Endothelial cell of umbilical vein (primary cell): ENCODE measurements at regions not wholly inside any gene's neighbourhood (a gene's known extent, or its start where the extent isn't known, plus 50 kb on each side); places are given as distances from the start of the nearest gene placed in this dataset.

Source experiments
- EZH2 ChIP-seq: IDR thresholded peaks from 2 replicates; pipeline ENCODE4 v1.6.1; 2012; ENCODE audit warnings: borderline replicate concordance, low read depth, mild to moderate bottlenecking, moderate library complexity, low read length, inconsistent platforms; ENCODE audit not compliant: severe bottlenecking
- FOS ChIP-seq: IDR thresholded peaks from 2 replicates; pipeline ENCODE4 v1.6.1; 2011; ENCODE audit warnings: mild to moderate bottlenecking, low read length, moderate library complexity, borderline replicate concordance; ENCODE audit not compliant: insufficient read depth
- GATA2 ChIP-seq: IDR thresholded peaks from 2 replicates; pipeline ENCODE4 v1.7.0; 2011; ENCODE audit warnings: low read depth, mild to moderate bottlenecking, moderate library complexity, mixed read lengths, low read length; ENCODE audit not compliant: insufficient read length, insufficient read depth
- JUN ChIP-seq: IDR thresholded peaks from 2 replicates; pipeline ENCODE4 v1.6.1; 2011; ENCODE audit warnings: borderline replicate concordance, low read depth; ENCODE audit not compliant: insufficient read length, insufficient read depth
- MAX ChIP-seq: IDR thresholded peaks from 2 replicates; pipeline ENCODE4 v1.6.1; 2011; ENCODE audit not compliant: insufficient read depth, insufficient read length
- MYC ChIP-seq: IDR thresholded peaks from one replicate; pipeline ENCODE4 v1.6.1; 2011; ENCODE audit warnings: mild to moderate bottlenecking, low read depth, low read length
- POLR2A ChIP-seq: IDR thresholded peaks from 2 replicates; pipeline ENCODE4 v1.6.1; 2012; ENCODE audit warnings: low read depth, mild to moderate bottlenecking, control low read depth, low read length
- POLR2AphosphoS5 ChIP-seq: IDR thresholded peaks from 2 replicates; pipeline ENCODE4 v1.6.1; 2012; ENCODE audit warnings: low read depth, mild to moderate bottlenecking, control low read depth, low read length, moderate library complexity; ENCODE audit not compliant: insufficient read depth
- TF ChIP-seq, protein P1 (sequence below), 2 donors: IDR thresholded peaks; 1 replicate in 1 of 2; 2 replicates in 1 of 2; pipeline ENCODE4 v1.5.1; 2011; ENCODE audit warnings: low read length in 2 of 2, mild to moderate bottlenecking in 2 of 2, moderate library complexity in 2 of 2, control low read depth in 1 of 2, inconsistent platforms in 1 of 2, low read depth in 1 of 2; ENCODE audit not compliant: insufficient read depth in 1 of 2; ENCODE audit errors: extremely low read depth in 1 of 2

GRCh38 chr2:31666878-31667277 lies 86.1 kb upstream of the SRD5A2 start:
- TF ChIP-seq, protein P1, sequence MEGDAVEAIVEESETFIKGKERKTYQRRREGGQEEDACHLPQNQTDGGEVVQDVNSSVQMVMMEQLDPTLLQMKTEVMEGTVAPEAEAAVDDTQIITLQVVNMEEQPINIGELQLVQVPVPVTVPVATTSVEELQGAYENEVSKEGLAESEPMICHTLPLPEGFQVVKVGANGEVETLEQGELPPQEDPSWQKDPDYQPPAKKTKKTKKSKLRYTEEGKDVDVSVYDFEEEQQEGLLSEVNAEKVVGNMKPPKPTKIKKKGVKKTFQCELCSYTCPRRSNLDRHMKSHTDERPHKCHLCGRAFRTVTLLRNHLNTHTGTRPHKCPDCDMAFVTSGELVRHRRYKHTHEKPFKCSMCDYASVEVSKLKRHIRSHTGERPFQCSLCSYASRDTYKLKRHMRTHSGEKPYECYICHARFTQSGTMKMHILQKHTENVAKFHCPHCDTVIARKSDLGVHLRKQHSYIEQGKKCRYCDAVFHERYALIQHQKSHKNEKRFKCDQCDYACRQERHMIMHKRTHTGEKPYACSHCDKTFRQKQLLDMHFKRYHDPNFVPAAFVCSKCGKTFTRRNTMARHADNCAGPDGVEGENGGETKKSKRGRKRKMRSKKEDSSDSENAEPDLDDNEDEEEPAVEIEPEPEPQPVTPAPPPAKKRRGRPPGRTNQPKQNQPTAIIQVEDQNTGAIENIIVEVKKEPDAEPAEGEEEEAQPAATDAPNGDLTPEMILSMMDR (IDR thresholded peaks at IDR 0.05; ENCODE audit: extremely low read depth in 1 of 2, insufficient read depth in 1 of 2, low read depth in 1 of 2, low read length in 2 of 2) = no peak
- TF ChIP-seq MAX (no peak), JUN (no peak), MYC (no peak), POLR2AphosphoS5 (no peak), EZH2 (no peak), POLR2A (no peak), FOS (no peak), GATA2 (no peak)
